HG03575 (cell line): ENCODE measurements at regions not wholly inside any gene's neighbourhood (a gene's known extent, or its start where the extent isn't known, plus 50 kb on each side); places are given as distances from the start of the nearest gene placed in this dataset.

ENCODE experiments used
- ATAC-seq: cut with Tn5 transposase; IDR thresholded peaks from one replicate; pipeline ENCODE4 v1.9.1; 2021; ENCODE audit not compliant: unreplicated experiment, insufficient number of reproducible peaks, low FRiP score; ENCODE audit errors: extremely low read depth

- ATAC-seq: no peak
Observed at GRCh38 chr2:204470178-204470620, 75.1 kb upstream of the PARD3B start.

GRCh38 chr2:204470621-204471196 is 74.6 kb upstream of the PARD3B start:
- ATAC-seq: no peak

- no peak for ATAC-seq
Observed at GRCh38 chr2:204472375-204472774, 72.9 kb upstream of the PARD3B start.

- ATAC-seq: no peak
Observed at GRCh38 chr2:204473224-204473623, 72.1 kb upstream of the PARD3B start.

- ATAC-seq: no peak
Observed at GRCh38 chr2:204475399-204475798, 69.9 kb upstream of the PARD3B start.

- ATAC-seq: no peak
Observed at GRCh38 chr2:204477358-204477950, 67.8 kb upstream of the PARD3B start.

- ATAC-seq: no peak
Observed at GRCh38 chr2:204479557-204479956, 65.7 kb upstream of the PARD3B start.

- ATAC-seq: no peak
Observed at GRCh38 chr2:204480676-204481075, 64.6 kb upstream of the PARD3B start.

GRCh38 chr2:204483608-204484081 is 61.6 kb upstream of the PARD3B start:
- ATAC-seq: no peak

GRCh38 chr2:204486321-204486720 is 59.0 kb upstream of the PARD3B start:
- no peak for ATAC-seq

GRCh38 chr2:204486805-204487204 is 58.5 kb upstream of the PARD3B start:
- ATAC-seq: no peak

- ATAC-seq: no peak
Observed at GRCh38 chr2:204487447-204488229, 57.6 kb upstream of the PARD3B start.

- no peak for ATAC-seq
Observed at GRCh38 chr2:204491528-204491927, 53.7 kb upstream of the PARD3B start.

- ATAC-seq: no peak
Observed at GRCh38 chr2:204492417-204492816, 52.9 kb upstream of the PARD3B start.

GRCh38 chr2:204494681-204495080 is 50.6 kb upstream of the PARD3B start:
- no peak for ATAC-seq

GRCh38 chr2:204495381-204495780 is 49.9 kb upstream of the PARD3B start:
- ATAC-seq: no peak
